Peyer's patch (tissue), 4 donors: ENCODE measurements at regions not wholly inside any gene's neighbourhood (a gene's known extent, or its start where the extent isn't known, plus 50 kb on each side); places are given as distances from the start of the nearest gene placed in this dataset.

Source experiments
- DNase-seq, 3 donors: peaks; one replicate each; pipeline ENCODE4 v3.0.0-alpha.2; 2017 to 2019
- H3K27ac ChIP-seq, 4 donors: fragments of 200-600 bp; sonication (generic); one replicate each; pipeline ENCODE4 v1.5.1; 2016 to 2019
- H3K27me3 ChIP-seq, 2 donors: fragments of 200-600 bp; sonication (generic); one replicate each; pipeline ENCODE4 v1.5.1; 2019
- H3K36me3 ChIP-seq, 3 donors: fragments of 200-600 bp; sonication (generic); one replicate each; pipeline ENCODE4 v1.5.1; 2016 to 2019
- H3K4me1 ChIP-seq, 4 donors: fragments of 200-600 bp; sonication (generic); one replicate each; pipeline ENCODE4 v1.5.1; 2016 to 2019
- H3K4me3 ChIP-seq, 4 donors: fragments of 200-600 bp; sonication (generic); 1 replicate in 3 of 4; 2 replicates in 1 of 4; pipeline ENCODE4 v1.5.1; 2016 to 2019; ENCODE audit warnings: mild to moderate bottlenecking in 1 of 4
- H3K9me3 ChIP-seq, 4 donors: fragments of 200-600 bp; sonication (generic); one replicate each; pipeline ENCODE4 v1.5.1; 2016 to 2019; ENCODE audit warnings: mild to moderate bottlenecking in 1 of 4
- CTCF ChIP-seq, 6 experiments: fragments of 450-650 bp in 4 of 6; fragments of 200-600 bp in 2 of 6; sonication (generic) in 1 of 6; IDR thresholded peaks; one replicate each; pipeline ENCODE4 v1.5.1; 2017 to 2019; ENCODE audit warnings: antibody characterized with exemption in 6 of 6, mild to moderate bottlenecking in 3 of 6, moderate library complexity in 1 of 6
- POLR2A ChIP-seq, 2 donors: fragments of 450-650 bp; IDR thresholded peaks; one replicate each; pipeline ENCODE4 v1.5.1; 2017; ENCODE audit warnings: antibody characterized with exemption in 2 of 2, mild to moderate bottlenecking in 2 of 2, moderate library complexity in 2 of 2

GRCh38 chr1:5430911-5431697 lies 561.1 kb downstream of the NPHP4 start:
- Histone ChIP-seq H3K9me3 (no peaks in the 10 kb centered on the region), H3K4me1 (no peaks in the 10 kb centered on the region), H3K27ac (no peak overlapping the region), H3K27me3 (no peaks in the 10 kb centered on the region), H3K4me3 (no peak overlapping the region), H3K36me3 (no peaks in the 10 kb centered on the region)
- no peak for DNase-seq
- no peak for TF ChIP-seq POLR2A (IDR thresholded peaks at IDR 0.05)
- no peak for TF ChIP-seq CTCF (IDR thresholded peaks at IDR 0.05)

- no peaks in the 10 kb centered on the region for H3K9me3 ChIP-seq
- H3K27me3 ChIP-seq = no peaks in the 10 kb centered on the region
- H3K36me3 ChIP-seq = no peaks in the 10 kb centered on the region
- H3K27ac ChIP-seq = no peak overlapping the region
- no peak for TF ChIP-seq CTCF (IDR thresholded peaks at IDR 0.05)
- TF ChIP-seq POLR2A (IDR thresholded peaks at IDR 0.05) = no peak
- no peak for DNase-seq
- no peak overlapping the region for H3K4me3 ChIP-seq
- no peaks in the 10 kb centered on the region for H3K4me1 ChIP-seq
Observed at GRCh38 chr1:5430136-5430535, 562.1 kb downstream of the NPHP4 start.

GRCh38 chr1:5428351-5428750 lies 563.9 kb downstream of the NPHP4 start:
- TF ChIP-seq POLR2A (IDR thresholded peaks at IDR 0.05) (no peak), CTCF (IDR thresholded peaks at IDR 0.05) (no peak)
- Histone ChIP-seq H3K27me3 (no peaks in the 10 kb centered on the region), H3K9me3 (no peaks in the 10 kb centered on the region), H3K4me1 (no peaks in the 10 kb centered on the region), H3K27ac (no peak overlapping the region), H3K36me3 (no peaks in the 10 kb centered on the region), H3K4me3 (no peak overlapping the region)
- no peak for DNase-seq

GRCh38 chr1:5427026-5427613 lies 565.1 kb downstream of the NPHP4 start:
- DNase-seq = no peak
- no peak overlapping the region for H3K27ac ChIP-seq
- H3K4me1 ChIP-seq = no peaks in the 10 kb centered on the region
- TF ChIP-seq CTCF (IDR thresholded peaks at IDR 0.05) = no peak
- no peak for TF ChIP-seq POLR2A (IDR thresholded peaks at IDR 0.05)
- H3K9me3 ChIP-seq = no peaks in the 10 kb centered on the region
- no peak overlapping the region for H3K4me3 ChIP-seq
- no peaks in the 10 kb centered on the region for H3K36me3 ChIP-seq
- H3K27me3 ChIP-seq = no peaks in the 10 kb centered on the region

- no peak for TF ChIP-seq POLR2A (IDR thresholded peaks at IDR 0.05)
- Histone ChIP-seq H3K9me3 (no peaks in the 10 kb centered on the region), H3K27me3 (no peaks in the 10 kb centered on the region), H3K4me1 (no peaks in the 10 kb centered on the region), H3K4me3 (no peak overlapping the region), H3K36me3 (no peaks in the 10 kb centered on the region), H3K27ac (no peak overlapping the region)
- DNase-seq = no peak
Observed at GRCh38 chr1:5424802-5425703, 567.2 kb downstream of the NPHP4 start.

GRCh38 chr1:5423109-5423508 lies 569.1 kb downstream of the NPHP4 start:
- Histone ChIP-seq H3K27ac (no peak overlapping the region), H3K4me1 (no peaks in the 10 kb centered on the region), H3K4me3 (no peak overlapping the region), H3K9me3 (no peaks in the 10 kb centered on the region), H3K27me3 (no peaks in the 10 kb centered on the region), H3K36me3 (no peaks in the 10 kb centered on the region)
- peak in 1 of 3 donors; percentile 46 for DNase-seq
- no peak for TF ChIP-seq POLR2A (IDR thresholded peaks at IDR 0.05)
- no peak for TF ChIP-seq CTCF (IDR thresholded peaks at IDR 0.05)
